ENCODE measurements at regions not wholly inside any gene's neighbourhood (a gene's known extent, or its start where the extent isn't known, plus 50 kb on each side); places are given as distances from the start of the nearest gene placed in this dataset.

GRCh38 chr3:43910750-43911149 is 220.0 kb downstream of the ABHD5 start:
- BruUV-seq (replicated peaks): no TSS peak
- Histone ChIP-seq H3K9ac (ENCODE audit: low read depth, low read length) (no peak overlapping the region), H3K4me3 (ENCODE audit: insufficient read depth, low read depth, low read length) (no peak overlapping the region), H3K36me3 (ENCODE audit: control insufficient read depth, insufficient read depth, low read length) (no peaks in the 10 kb centered on the region), H2AK5ac (ENCODE audit: low read depth, low read length) (no peak overlapping the region), H2BK15ac (ENCODE audit: low read depth, low read length) (no peak overlapping the region), H4K91ac (ENCODE audit: insufficient read depth, low read depth, low read length) (no peak overlapping the region), H2AFZ (replicated peaks; ENCODE audit: low read length, poor library complexity) (no peak overlapping the region), H3K9me3 (ENCODE audit: control insufficient read depth, insufficient read depth, low read length) (no peaks in the 10 kb centered on the region), H3K4me2 (ENCODE audit: low read depth, low read length) (no peak overlapping the region), H3K27ac (ENCODE audit: insufficient read depth, low read length) (no peak overlapping the region), H3K27me3 (ENCODE audit: control insufficient read depth, insufficient read depth, low read length) (peaks cover 27% of the 10 kb centered on the region), H2AK9ac (replicated peaks; ENCODE audit: low read depth, low read length, poor library complexity) (no peak overlapping the region), H4K5ac (ENCODE audit: low read depth, low read length) (no peak overlapping the region), H4K20me1 (ENCODE audit: insufficient read depth, low read length) (no peaks in the 10 kb centered on the region), H4K8ac (ENCODE audit: low read depth in 2 of 2, low read length in 2 of 2) (no peak overlapping the region), H2BK5ac (ENCODE audit: low read depth, low read length, poor library complexity, severe bottlenecking) (no peak overlapping the region), H3K9me1 (ENCODE audit: insufficient read depth, low read length) (no peaks in the 10 kb centered on the region), H3K14ac (replicated peaks; ENCODE audit: low read depth, low read length) (no peak overlapping the region), H3K18ac (ENCODE audit: low read depth, low read length) (no peak overlapping the region), H3K4ac (ENCODE audit: low read depth, low read length) (no peak overlapping the region), H2BK120ac (ENCODE audit: low read depth, low read length) (no peak overlapping the region), H2BK20ac (ENCODE audit: low read depth, low read length) (no peak overlapping the region), H3K4me1 (ENCODE audit: control insufficient read depth, insufficient read depth, low read length) (no peaks in the 10 kb centered on the region), H3K23ac (ENCODE audit: low read depth, low read length) (no peak overlapping the region), H3K79me1 (ENCODE audit: low read depth in 1 of 2, low read length in 2 of 2) (no peaks in the 10 kb centered on the region), H3K56ac (ENCODE audit: extremely low read depth, insufficient read depth, low read length) (no peak overlapping the region)
- ChIA-PET POLR2A (ENCODE audit: unreplicated experiment) (no interaction called here), CTCF (no interaction called here)
- in situ Hi-C loops (cut with MboI; ENCODE audit: low sequenced_read_pairs) (no loop called here), dilution Hi-C loops (cut with HindIII; ENCODE audit: low sequenced_read_pairs, unreplicated experiment) (no loop called here), intact Hi-C loops (cut with micrococcal nuclease) (no loop called here)
- no peak for TF ChIP-seq CHD1 (IDR thresholded peaks at IDR 0.05; ENCODE audit: low read depth, low read length)
- TF ChIP-seq CEBPB (IDR thresholded peaks at IDR 0.05; ENCODE audit: low read depth, low read length): no peak
- no peak for TF ChIP-seq ELK1 (IDR thresholded peaks at IDR 0.05; ENCODE audit: borderline replicate concordance, low read depth, low read length)
- TF ChIP-seq RFX5 (IDR thresholded peaks at IDR 0.05; ENCODE audit: low read depth, low read length): no peak
- ATAC-seq (ENCODE audit: low read depth): no peak
- no CpG with 5 or more reads among the region's 2 CpGs for WGBS, 2 experiments (ENCODE audit: extremely low coverage in 2 of 2, insufficient read length in 1 of 2)
- no peak for DNase-seq

Data from IMR-90 (cell line).